HFFc6 (cell line): ENCODE measurements at regions not wholly inside any gene's neighbourhood (a gene's known extent, or its start where the extent isn't known, plus 50 kb on each side); places are given as distances from the start of the nearest gene placed in this dataset.

Experiments
- DNase-seq: peaks from one replicate; pipeline ENCODE4 v3.0.0-alpha.2; 2018
- H3K27ac Mint-ChIP-seq: 2 replicates; pipeline ENCODE4 v1.8.0; 2020; ENCODE audit warnings: mild to moderate bottlenecking, mixed read lengths
- H3K27me3 Mint-ChIP-seq: 2 replicates; pipeline ENCODE4 v1.8.0; 2021; ENCODE audit warnings: mild to moderate bottlenecking, moderate library complexity, mixed read lengths; ENCODE audit not compliant: insufficient read depth
- H3K36me3 Mint-ChIP-seq: 2 replicates; pipeline ENCODE4 v1.8.0; 2021; ENCODE audit warnings: low read depth, mixed read lengths
- H3K4me1 Mint-ChIP-seq: 2 replicates; pipeline ENCODE4 v1.8.0; 2020; ENCODE audit warnings: low read depth, mixed read lengths
- H3K4me3 Mint-ChIP-seq: 2 replicates; pipeline ENCODE4 v1.8.0; 2020; ENCODE audit warnings: mild to moderate bottlenecking, moderate library complexity, mixed read lengths
- H3K9me3 Mint-ChIP-seq: 2 replicates; pipeline ENCODE4 v1.8.0; 2020; ENCODE audit warnings: mild to moderate bottlenecking, mixed read lengths
- TF ChIP-seq, protein P1 (sequence below): fragments of 200-600 bp; sonication (generic); IDR thresholded peaks from 2 replicates; pipeline ENCODE4 v1.5.0; 2021; ENCODE audit warnings: antibody characterized with exemption, mild to moderate bottlenecking

DNA sequence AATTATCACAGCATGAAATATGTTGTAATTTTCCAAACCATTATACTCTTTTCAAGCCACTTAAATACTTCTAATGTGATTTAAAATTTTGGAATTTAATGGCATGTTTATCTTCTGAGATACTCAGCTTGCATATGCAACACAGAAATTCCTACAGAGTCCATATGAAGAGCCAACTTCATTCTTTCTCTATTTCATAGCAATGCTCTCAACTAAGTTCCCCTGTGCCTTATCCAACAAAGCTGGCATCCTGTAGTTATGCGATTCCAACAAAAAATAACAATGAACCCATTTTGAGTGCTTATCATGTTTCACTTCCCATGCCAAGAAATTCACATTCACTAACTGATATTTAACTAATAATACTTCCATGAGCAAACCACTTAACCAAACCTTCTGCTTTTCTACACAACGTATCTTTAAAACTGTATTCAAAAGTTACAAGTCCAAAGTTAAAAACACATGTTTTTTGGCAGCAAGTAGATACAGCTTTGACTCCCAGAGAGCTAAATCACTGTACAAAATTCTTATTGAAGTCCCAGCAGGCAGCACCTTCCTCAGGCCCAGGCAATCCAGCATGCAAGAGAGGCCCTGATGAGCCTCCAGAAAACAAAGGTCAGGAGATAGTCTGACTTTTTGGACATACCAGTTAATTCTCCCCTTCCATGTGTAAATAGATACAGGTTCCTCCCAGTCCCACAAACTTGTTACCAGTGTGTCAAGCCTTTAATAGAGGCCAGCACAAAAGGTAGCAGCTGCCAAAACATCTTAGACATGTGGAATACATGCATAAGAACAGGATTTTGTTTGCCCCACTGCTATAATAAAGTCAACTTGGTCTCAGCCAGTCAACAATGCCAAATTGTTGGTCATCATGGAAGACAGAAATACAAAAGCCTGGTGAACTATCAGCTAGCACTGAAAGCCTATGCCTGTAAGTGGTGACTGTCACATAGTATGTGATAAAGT lies 113.1 kb upstream of the WDR75 start:
- Mint-ChIP-seq H3K4me3 (no peak overlapping the region), H3K27ac (peak overlapping the region; percentile 79), H3K27me3 (no peaks in the 10 kb centered on the region), H3K36me3 (peaks cover 26% of the 10 kb centered on the region), H3K9me3 (peaks cover 6% of the 10 kb centered on the region; the same call in 1 of the 2 replicates), H3K4me1 (peaks cover 26% of the 10 kb centered on the region)
- DNase-seq = no peak
- TF ChIP-seq, protein P1, sequence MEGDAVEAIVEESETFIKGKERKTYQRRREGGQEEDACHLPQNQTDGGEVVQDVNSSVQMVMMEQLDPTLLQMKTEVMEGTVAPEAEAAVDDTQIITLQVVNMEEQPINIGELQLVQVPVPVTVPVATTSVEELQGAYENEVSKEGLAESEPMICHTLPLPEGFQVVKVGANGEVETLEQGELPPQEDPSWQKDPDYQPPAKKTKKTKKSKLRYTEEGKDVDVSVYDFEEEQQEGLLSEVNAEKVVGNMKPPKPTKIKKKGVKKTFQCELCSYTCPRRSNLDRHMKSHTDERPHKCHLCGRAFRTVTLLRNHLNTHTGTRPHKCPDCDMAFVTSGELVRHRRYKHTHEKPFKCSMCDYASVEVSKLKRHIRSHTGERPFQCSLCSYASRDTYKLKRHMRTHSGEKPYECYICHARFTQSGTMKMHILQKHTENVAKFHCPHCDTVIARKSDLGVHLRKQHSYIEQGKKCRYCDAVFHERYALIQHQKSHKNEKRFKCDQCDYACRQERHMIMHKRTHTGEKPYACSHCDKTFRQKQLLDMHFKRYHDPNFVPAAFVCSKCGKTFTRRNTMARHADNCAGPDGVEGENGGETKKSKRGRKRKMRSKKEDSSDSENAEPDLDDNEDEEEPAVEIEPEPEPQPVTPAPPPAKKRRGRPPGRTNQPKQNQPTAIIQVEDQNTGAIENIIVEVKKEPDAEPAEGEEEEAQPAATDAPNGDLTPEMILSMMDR = no peak

GRCh38 chr2:189328848-189329245 lies 112.4 kb upstream of the WDR75 start:
- H3K9me3 Mint-ChIP-seq = peaks cover 6% of the 10 kb centered on the region; the same call in 1 of the 2 replicates
- H3K4me3 Mint-ChIP-seq = peak overlapping the region; percentile 31; the same call in 1 of the 2 replicates
- DNase-seq = peak; percentile 40
- peaks cover 26% of the 10 kb centered on the region for H3K4me1 Mint-ChIP-seq
- no peaks in the 10 kb centered on the region for H3K27me3 Mint-ChIP-seq
- TF ChIP-seq, protein P1 = no peak
- H3K27ac Mint-ChIP-seq = peak overlapping the region; percentile 79
- H3K36me3 Mint-ChIP-seq = peaks cover 31% of the 10 kb centered on the region

DNA sequence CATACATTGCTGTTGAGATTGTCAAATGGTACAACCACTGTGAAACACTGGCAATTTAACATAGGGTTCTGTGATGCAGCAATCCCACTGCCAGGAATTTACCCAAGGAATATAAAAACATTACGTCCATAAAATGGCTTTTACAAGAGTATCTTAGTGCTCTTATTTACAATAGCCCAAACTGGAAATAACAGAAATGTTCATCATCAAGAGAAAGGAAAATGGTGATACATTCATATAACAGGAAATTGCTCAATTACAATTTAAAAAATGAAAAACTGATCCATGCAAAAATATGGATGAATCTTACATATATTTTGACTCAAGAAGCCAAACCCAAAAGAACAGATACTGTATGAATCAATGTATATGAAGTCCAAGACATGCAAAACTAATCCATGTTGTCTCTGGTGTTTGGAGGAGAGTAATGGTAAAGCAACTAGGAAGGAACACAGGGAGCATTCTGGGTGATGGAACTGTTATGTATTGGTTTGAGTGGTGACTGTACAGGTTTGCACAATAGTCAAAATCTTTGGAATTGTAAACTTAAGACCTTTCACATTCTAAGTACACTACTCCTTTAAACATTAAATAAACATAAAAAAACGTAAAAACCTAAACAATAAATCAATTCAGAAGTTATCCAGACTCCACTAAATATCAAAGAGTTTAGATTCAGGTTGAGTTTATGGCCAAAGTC lies 104.8 kb upstream of the WDR75 start:
- TF ChIP-seq, protein P1 = no peak
- no peaks in the 10 kb centered on the region for H3K27me3 Mint-ChIP-seq
- peaks cover 21% of the 10 kb centered on the region for H3K36me3 Mint-ChIP-seq
- DNase-seq = no peak
- H3K9me3 Mint-ChIP-seq = peaks cover 11% of the 10 kb centered on the region
- H3K4me3 Mint-ChIP-seq = no peak overlapping the region
- peaks cover 31% of the 10 kb centered on the region for H3K4me1 Mint-ChIP-seq
- H3K27ac Mint-ChIP-seq = peak overlapping the region; percentile 54; the same call in 1 of the 2 replicates

DNA sequence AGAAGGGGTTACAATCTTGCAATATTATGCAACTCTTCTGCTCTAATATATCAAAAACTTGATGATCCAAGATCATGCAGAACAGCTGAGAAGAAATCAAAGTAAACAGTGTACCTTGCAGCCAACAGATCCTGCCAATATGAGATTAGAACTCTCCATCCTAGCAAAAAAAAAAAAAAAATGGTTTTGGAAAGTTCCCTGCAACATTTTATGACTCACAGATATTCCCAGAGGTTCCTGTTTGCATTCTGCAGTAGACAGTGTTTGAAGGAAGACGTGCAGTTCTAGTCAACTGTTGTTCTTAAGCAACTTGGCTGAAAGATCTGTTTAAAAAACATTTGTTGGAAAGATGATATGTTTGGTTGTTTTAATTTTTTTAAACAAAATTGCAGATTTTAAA lies 103.6 kb upstream of the WDR75 start:
- H3K36me3 Mint-ChIP-seq = peaks cover 14% of the 10 kb centered on the region

GRCh38 chr2:189338115-189338514 lies 103.2 kb upstream of the WDR75 start:
- Mint-ChIP-seq H3K9me3 (peaks cover 5% of the 10 kb centered on the region), H3K27ac (peak overlapping the region; percentile 72), H3K36me3 (peaks cover 16% of the 10 kb centered on the region), H3K4me1 (peaks cover 31% of the 10 kb centered on the region), H3K27me3 (no peaks in the 10 kb centered on the region), H3K4me3 (no peak overlapping the region)
- DNase-seq = no peak
- TF ChIP-seq, protein P1 = no peak

More for the DNA sequence above, 103.6 kb upstream of the WDR75 start:
- DNase-seq = peak; percentile 55
- Mint-ChIP-seq H3K4me3 (no peak overlapping the region), H3K27me3 (no peaks in the 10 kb centered on the region), H3K27ac (no peak overlapping the region), H3K9me3 (peaks cover 6% of the 10 kb centered on the region), H3K4me1 (peaks cover 31% of the 10 kb centered on the region)
- TF ChIP-seq, protein P1 = no peak
